ENCODE measurements at regions not wholly inside any gene's neighbourhood (a gene's known extent, or its start where the extent isn't known, plus 50 kb on each side); places are given as distances from the start of the nearest gene placed in this dataset.
"Not testable (repeated sequence)": the region's sequence is repeated elsewhere in the genome, so short reads cannot be mapped to it uniquely, and the experiment has no call there.

GRCh38 chr6:27679964-27680694 is 207.2 kb upstream of the ZNF184 start:
- in situ Hi-C loops (cut with HindIII; ENCODE audit: low sequenced_read_pairs): no loop called here

- in situ Hi-C loops (cut with HindIII; ENCODE audit: low sequenced_read_pairs): no loop called here
These were observed 206.5 kb upstream of the ZNF184 start for GRCh38 chr6:27679308-27679963.

DNA sequence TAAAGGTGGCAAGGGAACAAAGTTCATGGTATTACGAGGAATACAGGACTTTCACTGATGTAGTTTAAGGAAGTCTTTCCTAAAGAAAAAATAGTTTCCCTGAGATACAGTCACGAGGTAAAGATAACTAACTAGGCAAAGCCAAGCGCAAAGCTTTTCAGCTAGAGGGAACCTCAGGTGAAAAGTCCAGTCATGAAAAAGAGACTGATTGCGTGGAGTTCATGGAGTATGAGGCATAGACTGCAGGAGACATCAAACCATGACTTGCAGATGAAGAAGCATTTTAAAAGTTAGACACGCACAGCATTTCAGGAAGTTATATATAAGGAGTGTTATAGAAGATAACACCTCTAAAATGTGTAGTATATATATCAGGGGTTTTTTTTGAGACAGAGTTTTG is 205.6 kb upstream of the ZNF184 start:
- in situ Hi-C loops (cut with HindIII; ENCODE audit: low sequenced_read_pairs): no loop called here

GRCh38 chr6:27674882-27675281 is 202.0 kb upstream of the ZNF184 start:
- in situ Hi-C loops (cut with HindIII; ENCODE audit: low sequenced_read_pairs): no loop called here

GRCh38 chr6:27672113-27672799 is 199.4 kb upstream of the ZNF184 start:
- in situ Hi-C loops (cut with HindIII; ENCODE audit: low sequenced_read_pairs): no loop called here

- in situ Hi-C loops (cut with HindIII; ENCODE audit: low sequenced_read_pairs): no loop called here
These were observed 196.9 kb upstream of the ZNF184 start for GRCh38 chr6:27669624-27670301.

DNA sequence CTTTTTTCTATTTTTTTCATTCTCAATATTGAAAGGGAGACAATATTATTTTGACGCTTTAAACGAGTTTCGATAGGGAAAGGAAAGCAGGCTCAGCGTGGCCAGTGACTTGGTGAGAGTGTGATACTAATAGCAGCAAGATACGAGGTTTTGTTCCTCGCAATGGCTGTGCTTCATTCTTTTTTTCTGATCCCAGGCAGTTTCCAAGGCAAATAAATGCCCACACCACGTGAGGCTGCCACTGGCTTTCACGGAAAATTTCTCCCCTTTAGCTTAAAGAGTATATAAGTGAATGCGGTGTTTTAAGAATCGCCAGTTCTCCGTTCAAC is 196.4 kb upstream of the ZNF184 start:
- in situ Hi-C loops (cut with HindIII; ENCODE audit: low sequenced_read_pairs): no loop called here

DNA sequence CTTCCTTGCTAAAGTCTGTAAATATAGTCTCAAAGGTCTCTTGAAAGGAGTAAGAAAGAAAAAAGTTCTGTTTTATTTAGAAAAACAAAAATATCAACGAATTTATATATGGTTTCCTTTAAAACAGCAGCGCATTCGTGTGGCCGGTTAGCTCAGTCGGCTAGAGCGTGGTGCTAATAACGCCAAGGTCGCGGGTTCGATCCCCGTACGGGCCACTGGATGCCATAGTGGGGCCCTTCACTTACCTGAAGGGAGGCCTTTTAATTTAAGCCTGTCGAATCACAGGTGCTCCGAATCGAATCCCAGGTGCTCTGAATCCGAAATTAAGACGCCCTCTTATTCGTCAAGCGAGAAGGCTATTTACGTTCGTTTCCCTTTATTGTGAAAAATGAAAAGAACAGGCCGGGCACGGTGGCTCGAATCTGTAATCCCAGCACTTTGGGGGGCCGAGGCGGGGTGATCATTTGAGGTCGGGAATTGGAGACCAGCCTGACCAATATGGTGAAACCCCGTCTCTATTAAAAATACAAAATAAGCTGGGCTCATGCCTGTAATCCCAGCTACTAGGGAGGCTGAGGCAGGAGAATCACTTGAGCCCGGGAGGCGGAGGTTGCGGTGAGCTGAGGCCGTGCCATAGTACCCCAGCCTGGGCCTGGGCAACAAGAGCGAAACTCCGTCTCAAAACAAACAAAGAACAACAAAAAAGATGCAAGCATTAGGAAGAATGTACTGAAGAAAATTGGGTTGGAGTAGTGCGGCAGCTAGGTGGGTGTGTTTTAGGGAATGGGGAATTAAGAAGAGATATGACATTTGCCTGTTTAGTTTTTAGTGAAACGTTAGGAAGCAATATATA is 195.8 kb upstream of the ZNF184 start:
- in situ Hi-C loops (cut with HindIII; ENCODE audit: low sequenced_read_pairs): no loop called here

DNA sequence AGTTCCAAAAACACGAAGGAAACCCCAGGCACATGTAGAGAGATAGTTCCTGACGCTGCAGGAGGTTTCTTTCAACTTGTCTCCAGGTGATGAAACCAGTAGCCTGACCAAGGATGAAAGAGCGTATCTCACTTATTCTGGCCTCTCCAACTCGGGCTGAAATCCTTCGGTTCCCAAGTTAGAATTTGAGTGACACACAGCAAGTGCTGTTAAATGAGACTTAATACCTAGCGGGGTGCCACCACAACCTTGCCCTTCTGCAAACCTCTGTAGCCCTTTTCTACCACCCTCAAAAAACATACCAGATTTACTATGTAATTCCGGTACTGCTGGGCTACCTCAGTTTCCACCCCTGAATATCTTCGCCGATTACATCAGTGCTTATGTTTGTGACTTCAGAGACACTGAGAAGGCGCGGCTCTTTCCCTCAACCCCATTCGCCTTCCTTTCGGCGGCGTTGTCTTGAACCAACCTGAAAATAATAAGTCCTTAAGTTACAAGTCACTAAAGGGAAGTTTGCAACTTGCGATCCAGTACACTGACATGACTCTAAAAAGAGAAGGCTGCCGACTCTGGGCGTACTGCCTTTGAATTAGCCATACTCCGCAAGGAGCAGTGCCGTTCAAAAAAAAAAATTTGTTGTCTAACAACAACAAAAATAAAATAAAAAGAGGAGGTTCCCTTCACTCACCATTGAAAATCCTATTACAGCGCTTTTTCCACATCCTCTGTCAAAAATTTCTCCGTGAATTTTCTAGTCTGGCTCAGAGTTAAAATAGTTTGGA is 194.9 kb upstream of the ZNF184 start:
- in situ Hi-C loops (cut with HindIII; ENCODE audit: low sequenced_read_pairs): no loop called here

DNA sequence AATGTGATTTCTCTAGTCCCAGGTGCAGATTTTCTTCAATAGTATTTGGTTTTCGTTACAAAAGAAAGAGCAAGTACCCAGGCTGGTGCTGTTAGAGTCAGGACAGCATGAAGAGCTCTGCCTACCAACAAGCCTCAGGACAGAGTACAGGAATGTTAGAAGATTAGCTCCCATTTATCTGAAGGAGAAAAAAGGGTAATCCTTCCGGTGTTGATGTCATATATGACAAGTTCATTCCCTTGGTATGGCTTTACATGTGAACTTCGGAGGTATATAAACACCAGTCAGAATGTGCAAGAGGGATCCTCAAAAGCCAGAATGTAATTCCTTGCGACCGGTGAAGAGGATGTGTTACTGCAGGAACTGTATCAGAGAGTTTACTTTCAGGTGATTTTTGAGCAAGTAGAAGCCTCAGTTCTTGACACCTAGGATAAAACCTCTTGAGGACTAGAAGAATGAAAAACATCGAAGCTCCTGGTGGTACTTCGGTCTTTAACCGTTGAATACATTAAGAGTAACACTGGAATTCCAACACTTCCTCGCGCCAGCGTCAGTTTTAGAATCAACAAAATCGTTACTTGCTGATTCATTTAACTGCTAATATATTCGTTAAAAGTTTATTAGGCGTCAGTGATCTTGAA is 194.2 kb upstream of the ZNF184 start:
- in situ Hi-C loops (cut with HindIII; ENCODE audit: low sequenced_read_pairs): no loop called here

- in situ Hi-C loops (cut with HindIII; ENCODE audit: low sequenced_read_pairs): no loop called here
These were observed 189.9 kb upstream of the ZNF184 start for GRCh38 chr6:27662769-27663168.

GRCh38 chr6:27662212-27662611 is 189.3 kb upstream of the ZNF184 start:
- in situ Hi-C loops (cut with HindIII; ENCODE audit: low sequenced_read_pairs): not testable (repeated sequence)

GRCh38 chr6:27653143-27653825 is 180.4 kb upstream of the ZNF184 start:
- in situ Hi-C loops (cut with HindIII; ENCODE audit: low sequenced_read_pairs): not testable (repeated sequence)

DNA sequence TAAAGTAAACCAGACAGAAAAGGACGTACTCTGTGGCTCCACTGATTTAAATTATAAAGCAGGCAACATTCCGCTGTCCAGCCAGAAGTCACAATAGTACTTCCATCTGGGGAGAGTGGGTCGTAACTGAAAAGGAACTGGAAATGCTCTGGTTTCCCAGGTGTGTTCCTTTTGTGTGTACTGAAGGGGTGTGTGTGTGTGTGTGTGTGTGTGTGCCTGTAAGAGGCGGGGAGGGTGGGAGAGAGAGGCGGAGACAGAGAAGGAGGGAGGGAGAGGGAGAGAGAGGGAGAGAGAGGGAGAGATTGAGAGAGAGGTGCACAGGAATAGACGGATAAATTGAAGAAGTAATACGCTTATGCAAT is 178.4 kb upstream of the ZNF184 start:
- in situ Hi-C loops (cut with HindIII; ENCODE audit: low sequenced_read_pairs): no loop called here

DNA sequence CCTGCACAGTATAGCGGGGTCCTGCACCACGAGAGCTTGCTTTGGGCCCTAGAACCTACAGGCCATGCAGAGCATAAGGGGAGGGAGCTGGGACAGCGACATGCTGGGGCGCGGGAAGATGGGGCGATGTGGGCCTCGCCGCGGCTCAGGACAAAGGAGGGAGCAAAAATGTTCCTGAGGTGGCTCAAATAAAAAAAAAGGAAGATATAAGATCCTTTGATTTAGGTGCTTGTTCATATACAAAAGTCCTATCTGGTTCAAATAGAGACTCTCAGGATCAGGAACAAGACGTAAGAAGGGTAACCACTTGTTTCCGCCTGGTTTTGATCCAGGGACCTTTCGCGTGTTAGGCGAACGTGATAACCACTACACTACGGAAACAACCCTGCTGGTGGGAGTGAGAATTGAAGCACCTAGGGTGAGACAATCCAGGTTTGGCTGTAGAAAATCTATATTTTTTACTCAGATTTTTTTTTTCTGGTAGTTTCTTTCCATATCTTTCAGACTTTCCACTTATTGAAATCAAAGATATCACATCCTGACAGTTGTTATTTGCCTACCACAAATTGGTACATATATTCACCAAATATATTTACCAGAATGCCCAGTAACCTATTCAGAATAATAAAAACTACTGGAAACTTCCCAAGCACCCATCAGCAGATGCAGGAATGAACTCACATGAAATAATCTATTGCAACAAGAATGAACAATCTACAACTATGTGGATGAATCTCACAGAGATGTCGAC is 177.9 kb upstream of the ZNF184 start:
- in situ Hi-C loops (cut with HindIII; ENCODE audit: low sequenced_read_pairs): no loop called here

DNA sequence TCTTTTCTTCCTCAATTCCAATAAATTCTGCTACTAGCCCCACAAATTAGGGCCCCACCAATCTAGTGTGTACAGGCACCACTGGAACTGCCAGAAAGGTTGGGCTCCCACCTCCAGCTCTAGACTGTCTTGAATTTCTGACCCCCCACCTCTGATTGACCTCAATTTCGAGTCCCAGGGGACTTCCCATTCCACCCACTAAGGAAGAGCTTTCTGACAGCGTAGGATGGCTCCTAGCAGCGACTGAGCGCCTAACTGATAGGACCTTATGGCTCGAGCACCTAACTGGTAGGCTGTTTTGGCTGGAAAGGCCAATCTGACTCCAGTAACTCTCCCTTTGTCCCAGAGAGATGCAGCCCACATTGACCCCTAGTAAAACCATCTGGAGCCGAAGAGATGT is 171.6 kb upstream of the ZNF184 start:
- in situ Hi-C loops (cut with HindIII; ENCODE audit: low sequenced_read_pairs): no loop called here

- in situ Hi-C loops (cut with HindIII; ENCODE audit: low sequenced_read_pairs): no loop called here
These were observed 170.0 kb upstream of the ZNF184 start for GRCh38 chr6:27642744-27643456.

GRCh38 chr6:27635886-27636285 is 163.0 kb upstream of the ZNF184 start:
- in situ Hi-C loops (cut with HindIII; ENCODE audit: low sequenced_read_pairs): not testable (repeated sequence)
